Ovary (tissue), 7 donors: ENCODE measurements at regions not wholly inside any gene's neighbourhood (a gene's known extent, or its start where the extent isn't known, plus 50 kb on each side); places are given as distances from the start of the nearest gene placed in this dataset.

ENCODE experiments used
- DNase-seq, 5 donors: peaks; one replicate each; pipeline ENCODE4 v3.0.0-alpha.2; 2019 to 2020
- H3K27ac ChIP-seq, 2 donors: fragments of 200-600 bp; one replicate each; pipeline versions ENCODE4 v1.5.1 to v1.8.0; 2019 to 2022
- H3K27me3 ChIP-seq: fragments of 200-600 bp; one replicate; pipeline ENCODE4 v1.8.0; 2022
- H3K36me3 ChIP-seq: fragments of 200-600 bp; sonication (generic); one replicate; pipeline ENCODE4 v1.5.1; 2019
- H3K4me1 ChIP-seq: one replicate; pipeline ENCODE4 v1.8.1; 2013; ENCODE audit warnings: mild to moderate bottlenecking, moderate library complexity; ENCODE audit not compliant: insufficient read depth
- H3K4me3 ChIP-seq: fragments of 200-600 bp; sonication (generic); one replicate; pipeline ENCODE4 v1.5.1; 2017
- H3K9me3 ChIP-seq, 2 donors: fragments of 200-600 bp in 1 of 2; sonication (generic) in 1 of 2; one replicate each; pipeline versions ENCODE4 v1.5.1 to v1.8.1; 2013 to 2019; ENCODE audit warnings: mild to moderate bottlenecking in 1 of 2, moderate library complexity in 1 of 2
- CTCF ChIP-seq, 3 donors: fragments of 450-650 bp in 2 of 3; fragments of 200-600 bp in 1 of 3; IDR thresholded peaks; one replicate each; pipeline versions ENCODE4 v1.5.1 to v1.8.0; 2016 to 2022; ENCODE audit warnings: antibody characterized with exemption in 3 of 3, mild to moderate bottlenecking in 1 of 3
- EP300 ChIP-seq: sonication (generic); formaldehyde crosslinking; IDR thresholded peaks from one replicate; pipeline ENCODE4 v1.6.1; 2017; ENCODE audit warnings: antibody characterized with exemption
- POLR2A ChIP-seq: fragments of 450-650 bp; IDR thresholded peaks from one replicate; pipeline ENCODE4 v1.6.1; 2017; ENCODE audit warnings: antibody characterized with exemption, mild to moderate bottlenecking, moderate library complexity
- WGBS, 3 donors: extraction: QIAGEN DNeasy Blood & Tissue Kit in 1 of 3; methylation state at CpG; one replicate each; pipeline versions ENCODE4 v1.1.5 to v1.1.7; 2013 to 2017; 5-methylcytosine and 5-hydroxymethylcytosine counted together
- intact Hi-C, 4 donors: fragments of 100-400 bp; cut with DNase I; formaldehyde crosslinking; loops; one replicate each; pipeline versions ENCODE4 v1.11.0 to v1.15.1; 2022 to 2023
- donor health status: DM: no; HTN: no; CAD: no; lungs with moderate emphysema.
- donor health status: DM: no; HTN: no; CAD: no.
- donor health status: Bipolar disorder and iron deficiency.
- donor health status: DM: no; HTN: no; CAD: no.
- donor health status: DM: yes; HTN: yes; CAD: no.

GRCh38 chr5:111931655-111932054 lies 174.7 kb upstream of the NREP start:
- intact Hi-C loops = no loop called here
- DNase-seq = no peak
- no peaks in the 10 kb centered on the region for H3K36me3 ChIP-seq
- no peaks in the 10 kb centered on the region for H3K9me3 ChIP-seq
- H3K27me3 ChIP-seq = no peaks in the 10 kb centered on the region
- H3K4me1 ChIP-seq = no peaks in the 10 kb centered on the region
- no peak for TF ChIP-seq EP300
- no peak for TF ChIP-seq POLR2A
- no peak for TF ChIP-seq CTCF (IDR thresholded peaks at IDR 0.05)
- 87 to 91% (median 89%) methylated on average over 2 of the region's 2 CpGs for WGBS, 3 donors
- no peak overlapping the region for H3K4me3 ChIP-seq
- no peak overlapping the region for H3K27ac ChIP-seq

- Histone ChIP-seq H3K4me1 (no peaks in the 10 kb centered on the region), H3K27me3 (no peaks in the 10 kb centered on the region), H3K9me3 (no peaks in the 10 kb centered on the region), H3K36me3 (no peaks in the 10 kb centered on the region), H3K4me3 (no peak overlapping the region), H3K27ac (no peak overlapping the region)
- 88 to 96% (median 90%) methylated on average over 2 of the region's 2 CpGs for WGBS, 3 donors
- no peak for DNase-seq
- intact Hi-C loops = no loop called here
- no peak for TF ChIP-seq CTCF (IDR thresholded peaks at IDR 0.05)
- TF ChIP-seq EP300 = no peak
- TF ChIP-seq POLR2A = no peak
Measured at GRCh38 chr5:111930905-111931461, 174.0 kb upstream of the NREP start.

GRCh38 chr5:111930449-111930848 lies 173.5 kb upstream of the NREP start:
- intact Hi-C loops = no loop called here
- DNase-seq = no peak
- H3K27me3 ChIP-seq = no peaks in the 10 kb centered on the region
- no peaks in the 10 kb centered on the region for H3K9me3 ChIP-seq
- H3K4me1 ChIP-seq = no peaks in the 10 kb centered on the region
- WGBS, 3 donors = 40 to 68% (median 56%) methylated on average over 1 of the region's 1 CpG
- no peaks in the 10 kb centered on the region for H3K36me3 ChIP-seq
- no peak overlapping the region for H3K27ac ChIP-seq
- no peak overlapping the region for H3K4me3 ChIP-seq
- TF ChIP-seq CTCF (IDR thresholded peaks at IDR 0.05) (no peak), EP300 (no peak), POLR2A (no peak)

GRCh38 chr5:111929867-111930266 lies 172.9 kb upstream of the NREP start:
- no peaks in the 10 kb centered on the region for H3K4me1 ChIP-seq
- no peak overlapping the region for H3K4me3 ChIP-seq
- no peaks in the 10 kb centered on the region for H3K9me3 ChIP-seq
- DNase-seq = no peak
- no peak overlapping the region for H3K27ac ChIP-seq
- intact Hi-C loops = no loop called here
- 68 to 92% (median 88%) methylated on average over 1 of the region's 1 CpG for WGBS, 3 donors
- TF ChIP-seq EP300 = no peak
- no peak for TF ChIP-seq POLR2A
- TF ChIP-seq CTCF (IDR thresholded peaks at IDR 0.05) = no peak
- H3K27me3 ChIP-seq = no peaks in the 10 kb centered on the region
- H3K36me3 ChIP-seq = no peaks in the 10 kb centered on the region
